ENCODE measurements at regions not wholly inside any gene's neighbourhood (a gene's known extent, or its start where the extent isn't known, plus 50 kb on each side); places are given as distances from the start of the nearest gene placed in this dataset.
A peak's percentile ranks its signal among the peaks of the same experiment; 100 is the strongest.

- Histone ChIP-seq H3K27me3 (no peaks in the 10 kb centered on the region), H3K4me3 (no peak overlapping the region), H3K27ac (peak overlapping the region in 1 of 2 donors; percentile 65), H3K36me3 (no peaks in the 10 kb centered on the region), H3K9me3 (no peaks in the 10 kb centered on the region), H3K4me1 (ENCODE audit: insufficient read depth) (peaks cover 9% of the 10 kb centered on the region)
- intact Hi-C loops (cut with DNase I): loop anchor here in 1 of 4 donors (10.0 kb wide), 3 partner anchors 489 to 1139 kb away; no protein-coding TSS in a partner anchor
- peak in 1 of 5 donors; percentile 21 for DNase-seq
- no peak for TF ChIP-seq POLR2A (IDR thresholded peaks at IDR 0.05)
- no peak for TF ChIP-seq EP300 (IDR thresholded peaks at IDR 0.05)
- no peak for TF ChIP-seq CTCF (IDR thresholded peaks at IDR 0.05)
- WGBS, 3 donors: 1 to 10% (median 1%) methylated on average over 3 of the region's 3 CpGs
Measured at GRCh38 chr5:68953231-68953874, 140.5 kb upstream of the SLC30A5 start.

GRCh38 chr5:68953875-68954617 is 139.8 kb upstream of the SLC30A5 start:
- Histone ChIP-seq H3K27ac (peak overlapping the region in 1 of 2 donors; percentile 60), H3K4me3 (no peak overlapping the region), H3K27me3 (no peaks in the 10 kb centered on the region), H3K36me3 (no peaks in the 10 kb centered on the region), H3K9me3 (no peaks in the 10 kb centered on the region), H3K4me1 (ENCODE audit: insufficient read depth) (peaks cover 9% of the 10 kb centered on the region)
- intact Hi-C loops (cut with DNase I): loop anchor here in 1 of 4 donors (10.0 kb wide), 3 partner anchors 489 to 1139 kb away; no protein-coding TSS in a partner anchor
- WGBS, 3 donors: 6 to 15% (median 8%) methylated on average over 9 of the region's 9 CpGs
- peak in 3 of 5 donors; percentile 30 to 51 (median 41) for DNase-seq
- TF ChIP-seq EP300 (IDR thresholded peaks at IDR 0.05) (no peak), POLR2A (IDR thresholded peaks at IDR 0.05) (no peak), CTCF (IDR thresholded peaks at IDR 0.05) (no peak)

- Histone ChIP-seq H3K27me3 (no peaks in the 10 kb centered on the region), H3K9me3 (no peaks in the 10 kb centered on the region), H3K36me3 (no peaks in the 10 kb centered on the region), H3K4me1 (ENCODE audit: insufficient read depth) (peaks cover 9% of the 10 kb centered on the region), H3K27ac (peak overlapping the region in 1 of 2 donors; percentile 60), H3K4me3 (no peak overlapping the region)
- DNase-seq: no peak
- 54 to 75% (median 58%) methylated on average over 2 of the region's 2 CpGs for WGBS, 3 donors
- intact Hi-C loops (cut with DNase I): loop anchor here in 1 of 4 donors (10.0 kb wide), 3 partner anchors 490 to 1140 kb away; no protein-coding TSS in a partner anchor
- TF ChIP-seq EP300 (IDR thresholded peaks at IDR 0.05) (no peak), CTCF (IDR thresholded peaks at IDR 0.05) (no peak), POLR2A (IDR thresholded peaks at IDR 0.05) (no peak)
Measured at GRCh38 chr5:68954618-68954910, 139.2 kb upstream of the SLC30A5 start.

- DNase-seq: no peak
- intact Hi-C loops (cut with DNase I): loop anchor here in 1 of 4 donors (10.0 kb wide), 3 partner anchors 493 to 1143 kb away; no protein-coding TSS in a partner anchor
- Histone ChIP-seq H3K4me1 (ENCODE audit: insufficient read depth) (peaks cover 2% of the 10 kb centered on the region), H3K27ac (no peak overlapping the region), H3K9me3 (no peaks in the 10 kb centered on the region), H3K4me3 (no peak overlapping the region), H3K36me3 (no peaks in the 10 kb centered on the region), H3K27me3 (no peaks in the 10 kb centered on the region)
- TF ChIP-seq CTCF (IDR thresholded peaks at IDR 0.05): no peak
- TF ChIP-seq POLR2A (IDR thresholded peaks at IDR 0.05): no peak
- TF ChIP-seq EP300 (IDR thresholded peaks at IDR 0.05): no peak
Measured at GRCh38 chr5:68957591-68957990, 136.2 kb upstream of the SLC30A5 start.

All from ovary (tissue), 7 donors.